Stomach (tissue), 4 donors: ENCODE measurements at regions not wholly inside any gene's neighbourhood (a gene's known extent, or its start where the extent isn't known, plus 50 kb on each side); places are given as distances from the start of the nearest gene placed in this dataset.

Source experiments
- EP300 ChIP-seq: sonication (generic); formaldehyde crosslinking; IDR thresholded peaks from one replicate; pipeline ENCODE4 v1.6.1; 2017; ENCODE audit warnings: antibody characterized with exemption
- POLR2A ChIP-seq, 4 donors: fragments of 450-650 bp; IDR thresholded peaks; one replicate each; pipeline ENCODE4 v1.6.1; 2016; ENCODE audit warnings: antibody characterized with exemption in 4 of 4, control low read depth in 2 of 4, mild to moderate bottlenecking in 1 of 4, moderate library complexity in 1 of 4
- POLR2AphosphoS5 ChIP-seq, 3 donors: sonication (generic); formaldehyde crosslinking; IDR thresholded peaks; one replicate each; pipeline ENCODE4 v1.6.1; 2016; ENCODE audit warnings: antibody characterized with exemption in 3 of 3
- TF ChIP-seq, protein P1 (sequence below), 7 experiments: fragments of 450-650 bp in 4 of 7; fragments of 200-600 bp in 3 of 7; sonication (generic) in 3 of 7; IDR thresholded peaks; one replicate each; pipeline ENCODE4 v1.5.1; 2016 to 2019; ENCODE audit warnings: antibody characterized with exemption in 7 of 7, control low read depth in 2 of 7, mild to moderate bottlenecking in 1 of 7

- TF ChIP-seq, protein P1, sequence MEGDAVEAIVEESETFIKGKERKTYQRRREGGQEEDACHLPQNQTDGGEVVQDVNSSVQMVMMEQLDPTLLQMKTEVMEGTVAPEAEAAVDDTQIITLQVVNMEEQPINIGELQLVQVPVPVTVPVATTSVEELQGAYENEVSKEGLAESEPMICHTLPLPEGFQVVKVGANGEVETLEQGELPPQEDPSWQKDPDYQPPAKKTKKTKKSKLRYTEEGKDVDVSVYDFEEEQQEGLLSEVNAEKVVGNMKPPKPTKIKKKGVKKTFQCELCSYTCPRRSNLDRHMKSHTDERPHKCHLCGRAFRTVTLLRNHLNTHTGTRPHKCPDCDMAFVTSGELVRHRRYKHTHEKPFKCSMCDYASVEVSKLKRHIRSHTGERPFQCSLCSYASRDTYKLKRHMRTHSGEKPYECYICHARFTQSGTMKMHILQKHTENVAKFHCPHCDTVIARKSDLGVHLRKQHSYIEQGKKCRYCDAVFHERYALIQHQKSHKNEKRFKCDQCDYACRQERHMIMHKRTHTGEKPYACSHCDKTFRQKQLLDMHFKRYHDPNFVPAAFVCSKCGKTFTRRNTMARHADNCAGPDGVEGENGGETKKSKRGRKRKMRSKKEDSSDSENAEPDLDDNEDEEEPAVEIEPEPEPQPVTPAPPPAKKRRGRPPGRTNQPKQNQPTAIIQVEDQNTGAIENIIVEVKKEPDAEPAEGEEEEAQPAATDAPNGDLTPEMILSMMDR (IDR thresholded peaks at IDR 0.05), result no peak
- no peak for TF ChIP-seq POLR2AphosphoS5 (IDR thresholded peaks at IDR 0.05)
- TF ChIP-seq POLR2A (IDR thresholded peaks at IDR 0.05), result no peak
- TF ChIP-seq EP300, result no peak
Measured at GRCh38 chr2:188797371-188797770, 176.8 kb upstream of the COL3A1 start.
